SKM-1 (cell line): ENCODE measurements at regions not wholly inside any gene's neighbourhood (a gene's known extent, or its start where the extent isn't known, plus 50 kb on each side); places are given as distances from the start of the nearest gene placed in this dataset.

ENCODE experiments used
- DNase-seq: peaks from one replicate; lab custom pipeline; 2025; ENCODE audit not compliant: unreplicated experiment; lab: John Stamatoyannopoulos, UW

DNA sequence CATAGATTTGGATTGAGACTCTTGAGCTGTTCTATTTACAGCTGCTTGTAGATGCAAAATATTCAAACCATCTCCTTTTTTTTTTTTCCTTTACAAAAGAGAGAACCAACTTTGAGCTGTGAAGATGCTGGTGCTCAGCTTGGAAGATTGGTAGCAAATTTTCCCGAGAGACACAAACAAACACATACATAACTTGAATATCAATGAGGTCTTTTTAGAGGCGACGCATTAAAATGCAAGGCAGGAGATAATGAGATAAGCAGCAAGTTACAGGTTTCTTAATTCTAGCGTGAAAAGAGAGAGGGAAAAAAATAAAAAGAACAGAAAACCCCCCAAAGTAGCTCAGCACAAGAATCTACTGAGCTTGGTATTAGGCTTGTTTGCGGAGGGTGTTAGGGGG lies 247.0 kb upstream of the SORL1-AS1 start:
- DNase-seq, result no peak

GRCh38 chr11:121696931-121697670 lies 244.3 kb upstream of the SORL1-AS1 start:
- DNase-seq, result no peak

- no peak for DNase-seq
These were observed 243.6 kb upstream of the SORL1-AS1 start for GRCh38 chr11:121696177-121696871.

GRCh38 chr11:121692236-121692635 lies 239.5 kb upstream of the SORL1-AS1 start:
- DNase-seq, result no peak

GRCh38 chr11:121688860-121689614 lies 236.3 kb upstream of the SORL1-AS1 start:
- DNase-seq, result no peak

- no peak for DNase-seq
These were observed 235.3 kb upstream of the SORL1-AS1 start for GRCh38 chr11:121688055-121688491.

GRCh38 chr11:121683791-121684190 lies 231.0 kb upstream of the SORL1-AS1 start:
- no peak for DNase-seq
